ENCODE measurements at regions not wholly inside any gene's neighbourhood (a gene's known extent, or its start where the extent isn't known, plus 50 kb on each side); places are given as distances from the start of the nearest gene placed in this dataset.

DNA sequence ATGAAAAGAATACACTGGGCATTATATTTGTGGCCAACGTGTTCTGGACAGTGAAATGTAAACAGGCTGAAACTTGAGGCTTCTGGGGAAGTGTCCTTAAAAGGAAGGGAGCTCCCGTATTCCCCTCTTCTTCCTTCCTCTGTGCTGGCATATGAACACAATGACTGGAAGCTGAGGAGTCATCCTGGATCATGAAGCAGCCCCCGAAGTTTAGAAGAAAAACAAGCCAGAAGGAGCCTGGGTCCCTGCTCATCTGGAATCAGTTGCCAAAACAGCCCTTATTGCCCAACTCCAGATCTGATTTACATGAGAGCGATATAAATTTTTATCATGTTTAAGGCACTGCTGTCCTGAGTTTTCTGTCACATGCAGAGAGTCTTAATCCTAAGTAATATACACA, 65.4 kb upstream of the SLC1A1 start:
- Histone ChIP-seq H3K4me3 (no peak overlapping the region), H3K4me1 (ENCODE audit: control insufficient read depth, insufficient read depth, low read length) (peaks cover 25% of the 10 kb centered on the region), H3K79me2 (ENCODE audit: control insufficient read depth, insufficient read depth, low read length) (no peaks in the 10 kb centered on the region), H4K20me1 (ENCODE audit: control insufficient read depth, insufficient read depth) (no peaks in the 10 kb centered on the region), H3K4me2 (ENCODE audit: control insufficient read depth, insufficient read depth) (no peak overlapping the region), H3K9ac (ENCODE audit: control insufficient read depth, insufficient read depth, low read length) (no peak overlapping the region), H3K36me3 (ENCODE audit: control insufficient read depth in 2 of 2, insufficient read depth in 2 of 2, low read length in 1 of 2) (no peaks in the 10 kb centered on the region), H3K27ac (ENCODE audit: control insufficient read depth, insufficient read depth) (peak overlapping the region; percentile 46; the same call in 1 of the 2 replicates), H3K9me3 (replicated peaks; ENCODE audit: control insufficient read depth, insufficient read depth, low read length) (no peaks in the 10 kb centered on the region), H3K27me3 (replicated peaks in 1 of 2; ENCODE audit: control insufficient read depth in 2 of 2, insufficient read depth in 2 of 2, low read length in 1 of 2) (no peaks in the 10 kb centered on the region), H2AFZ (ENCODE audit: control insufficient read depth, low read depth, low read length) (no peak overlapping the region)
- POLR2A ChIA-PET: interaction anchor here (0.6 to 0.7 kb wide), 2 partner anchors 282 to 918 kb away, joined by 3 read pairs; no protein-coding TSS in a partner anchor
- CTCF ChIA-PET: interaction anchor here (0.6 to 1.1 kb wide), 2 partner anchors 11 to 124 kb away, joined by 3 read pairs; no protein-coding TSS in a partner anchor
- in situ Hi-C loops (cut with MboI) (no loop called here), intact Hi-C loops (cut with micrococcal nuclease; ENCODE audit: unreplicated experiment) (no loop called here)
- FAIRE-seq: no peak
- RAD21 ChIA-PET (ENCODE audit: unreplicated experiment): interaction anchor here (1.0 to 1.3 kb wide), 2 partner anchors 9 to 93 kb away, joined by 4 read pairs; no protein-coding TSS in a partner anchor
- no peak for ATAC-seq
- WGBS (ENCODE audit: insufficient coverage, insufficient replicate concordance, low lambda C conversion rate, missing lambda C conversion rate): 79% methylated on average over 4 of the region's 4 CpGs
- TF ChIP-seq HDAC6 (IDR thresholded peaks at IDR 0.05; ENCODE audit: unreplicated experiment): no peak
- SMC1A ChIA-PET (ENCODE audit: uncharacterized antibody, unreplicated experiment): interaction anchor here (0.7 to 1.5 kb wide), 3 partner anchors 22 to 66 kb away, joined by 3 read pairs; partner anchors contain the start of gene SLC1A1
- DNase-seq (ENCODE audit: low read depth, low spot score): no peak
- BruUV-seq (replicated peaks): no TSS peak

GRCh38 chr9:4424038-4424437, 66.2 kb upstream of the SLC1A1 start:
- 100% methylated on average over 1 of the region's 1 CpG for WGBS (ENCODE audit: insufficient coverage, insufficient replicate concordance, low lambda C conversion rate, missing lambda C conversion rate)
- DNase-seq (ENCODE audit: low read depth, low spot score): no peak
- no peak overlapping the region for H3K4me2 ChIP-seq (ENCODE audit: control insufficient read depth, insufficient read depth)
- ChIA-PET POLR2A (interaction anchor here (0.6 kb wide), 1 partner anchor 443 kb away, joined by 3 read pairs; no protein-coding TSS in a partner anchor), CTCF (no interaction called here), RAD21 (ENCODE audit: unreplicated experiment) (interaction anchor here (1.9 kb wide), 1 partner anchor 125 kb away, joined by 7 read pairs; no protein-coding TSS in a partner anchor), SMC1A (ENCODE audit: uncharacterized antibody, unreplicated experiment) (interaction anchor here (1.0 to 1.8 kb wide), 3 partner anchors 9 to 41 kb away, joined by 3 to 6 read pairs (median 4); no protein-coding TSS in a partner anchor)
- intact Hi-C loops (cut with micrococcal nuclease; ENCODE audit: unreplicated experiment) (no loop called here), in situ Hi-C loops (cut with MboI) (no loop called here)
- no TSS peak for BruUV-seq (replicated peaks)
- H3K4me3 ChIP-seq: no peak overlapping the region
- no peaks in the 10 kb centered on the region for H3K79me2 ChIP-seq (ENCODE audit: control insufficient read depth, insufficient read depth, low read length)
- no peak overlapping the region for H3K27ac ChIP-seq (ENCODE audit: control insufficient read depth, insufficient read depth)
- no peak overlapping the region for H2AFZ ChIP-seq (ENCODE audit: control insufficient read depth, low read depth, low read length)
- no peaks in the 10 kb centered on the region for H3K27me3 ChIP-seq (replicated peaks in 1 of 2; ENCODE audit: control insufficient read depth in 2 of 2, insufficient read depth in 2 of 2, low read length in 1 of 2)
- no peaks in the 10 kb centered on the region for H3K36me3 ChIP-seq (ENCODE audit: control insufficient read depth in 2 of 2, insufficient read depth in 2 of 2, low read length in 1 of 2)
- H3K9ac ChIP-seq (ENCODE audit: control insufficient read depth, insufficient read depth, low read length): no peak overlapping the region
- H3K4me1 ChIP-seq (ENCODE audit: control insufficient read depth, insufficient read depth, low read length): peaks cover 25% of the 10 kb centered on the region
- no peaks in the 10 kb centered on the region for H4K20me1 ChIP-seq (ENCODE audit: control insufficient read depth, insufficient read depth)
- FAIRE-seq: no peak
- no peak for ATAC-seq
- H3K9me3 ChIP-seq (replicated peaks; ENCODE audit: control insufficient read depth, insufficient read depth, low read length): no peaks in the 10 kb centered on the region
- TF ChIP-seq E2F4 (IDR thresholded peaks at IDR 0.05; ENCODE audit: low read depth, low read length) (no peak), SMC3 (IDR thresholded peaks at IDR 0.05; ENCODE audit: borderline replicate concordance, low read length) (no peak), NR2C1 (IDR thresholded peaks at IDR 0.05) (no peak), RUNX3 (IDR thresholded peaks at IDR 0.05; ENCODE audit: low read length) (no peak), TCF7 (IDR thresholded peaks at IDR 0.05; ENCODE audit: borderline replicate concordance) (no peak), CHD2 (IDR thresholded peaks at IDR 0.05; ENCODE audit: borderline replicate concordance, low read depth, low read length) (no peak), SMARCA5 (IDR thresholded peaks at IDR 0.05) (no peak), NR2C2 (IDR thresholded peaks at IDR 0.05; ENCODE audit: borderline replicate concordance, control insufficient read depth, insufficient read length, low read depth) (no peak), SIN3A (IDR thresholded peaks at IDR 0.05; ENCODE audit: low read depth, low read length) (no peak), HDGF (IDR thresholded peaks at IDR 0.05) (no peak), MEF2A (IDR thresholded peaks at IDR 0.05; ENCODE audit: insufficient read depth, low read depth, low read length) (no peak), PAX8 (IDR thresholded peaks at IDR 0.05) (no peak)
- TF ChIP-seq, protein P1, sequence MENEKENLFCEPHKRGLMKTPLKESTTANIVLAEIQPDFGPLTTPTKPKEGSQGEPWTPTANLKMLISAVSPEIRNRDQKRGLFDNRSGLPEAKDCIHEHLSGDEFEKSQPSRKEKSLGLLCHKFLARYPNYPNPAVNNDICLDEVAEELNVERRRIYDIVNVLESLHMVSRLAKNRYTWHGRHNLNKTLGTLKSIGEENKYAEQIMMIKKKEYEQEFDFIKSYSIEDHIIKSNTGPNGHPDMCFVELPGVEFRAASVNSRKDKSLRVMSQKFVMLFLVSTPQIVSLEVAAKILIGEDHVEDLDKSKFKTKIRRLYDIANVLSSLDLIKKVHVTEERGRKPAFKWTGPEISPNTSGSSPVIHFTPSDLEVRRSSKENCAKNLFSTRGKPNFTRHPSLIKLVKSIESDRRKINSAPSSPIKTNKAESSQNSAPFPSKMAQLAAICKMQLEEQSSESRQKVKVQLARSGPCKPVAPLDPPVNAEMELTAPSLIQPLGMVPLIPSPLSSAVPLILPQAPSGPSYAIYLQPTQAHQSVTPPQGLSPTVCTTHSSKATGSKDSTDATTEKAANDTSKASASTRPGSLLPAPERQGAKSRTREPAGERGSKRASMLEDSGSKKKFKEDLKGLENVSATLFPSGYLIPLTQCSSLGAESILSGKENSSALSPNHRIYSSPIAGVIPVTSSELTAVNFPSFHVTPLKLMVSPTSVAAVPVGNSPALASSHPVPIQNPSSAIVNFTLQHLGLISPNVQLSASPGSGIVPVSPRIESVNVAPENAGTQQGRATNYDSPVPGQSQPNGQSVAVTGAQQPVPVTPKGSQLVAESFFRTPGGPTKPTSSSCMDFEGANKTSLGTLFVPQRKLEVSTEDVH (IDR thresholded peaks at IDR 0.05; ENCODE audit: low read depth, partially characterized antibody): no peak
- TF ChIP-seq, protein P2, sequence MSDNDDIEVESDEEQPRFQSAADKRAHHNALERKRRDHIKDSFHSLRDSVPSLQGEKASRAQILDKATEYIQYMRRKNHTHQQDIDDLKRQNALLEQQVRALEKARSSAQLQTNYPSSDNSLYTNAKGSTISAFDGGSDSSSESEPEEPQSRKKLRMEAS (IDR thresholded peaks at IDR 0.05; ENCODE audit: low read depth, low read length): no peak
